COLO668 (cell line): ENCODE measurements at regions not wholly inside any gene's neighbourhood (a gene's known extent, or its start where the extent isn't known, plus 50 kb on each side); places are given as distances from the start of the nearest gene placed in this dataset.

Experiments used
- DNase-seq: peaks from one replicate; lab custom pipeline; 2025; ENCODE audit not compliant: unreplicated experiment; lab: John Stamatoyannopoulos, UW

- no peak for DNase-seq
These were observed 68.9 kb upstream of the FAM47B start for GRCh38 chrX:34873500-34874225.

GRCh38 chrX:34874763-34875162, 67.8 kb upstream of the FAM47B start:
- no peak for DNase-seq

- DNase-seq = peak; percentile 18
These were observed 67.4 kb upstream of the FAM47B start for GRCh38 chrX:34875204-34875603.

- no peak for DNase-seq
These were observed 65.2 kb upstream of the FAM47B start for GRCh38 chrX:34877436-34877835.

GRCh38 chrX:34879346-34879745, 63.2 kb upstream of the FAM47B start:
- DNase-seq = no peak

- no peak for DNase-seq
These were observed 62.7 kb upstream of the FAM47B start for GRCh38 chrX:34879886-34880285.

GRCh38 chrX:34880656-34881055, 61.9 kb upstream of the FAM47B start:
- DNase-seq = no peak

- no peak for DNase-seq
These were observed 60.9 kb upstream of the FAM47B start for GRCh38 chrX:34881671-34882070.

GRCh38 chrX:34884817-34885216, 57.8 kb upstream of the FAM47B start:
- DNase-seq = peak; percentile 5

- no peak for DNase-seq
These were observed 56.6 kb upstream of the FAM47B start for GRCh38 chrX:34886011-34886410.

GRCh38 chrX:34891391-34891790, 51.2 kb upstream of the FAM47B start:
- DNase-seq = no peak
